DOHH2 (cell line): ENCODE measurements at regions not wholly inside any gene's neighbourhood (a gene's known extent, or its start where the extent isn't known, plus 50 kb on each side); places are given as distances from the start of the nearest gene placed in this dataset.

Experiments used
- H3F3A ChIP-seq: fragments of 200-600 bp; sonication (generic), shearing (Covaris generic); 2 replicates; pipeline ENCODE4 v1.6.0; 2016; ENCODE audit warnings: antibody characterized with exemption, mild to moderate bottlenecking; ENCODE audit not compliant: control insufficient read depth, insufficient read depth
- H3K27ac ChIP-seq: fragments of 200-600 bp; sonication (generic); 2 replicates; pipeline ENCODE4 v1.5.1; 2014; ENCODE audit warnings: low read depth, mild to moderate bottlenecking, low read length, moderate library complexity
- H3K27me3 ChIP-seq: fragments of 200-600 bp; sonication (generic); 2 replicates; pipeline ENCODE4 v1.6.1; 2014; ENCODE audit warnings: mild to moderate bottlenecking, low read length, mixed read lengths; ENCODE audit not compliant: control insufficient read depth
- H3K36me3 ChIP-seq: fragments of 200-600 bp; sonication (generic); 2 replicates; pipeline ENCODE4 v1.6.1; 2014; ENCODE audit warnings: mild to moderate bottlenecking, low read length, moderate library complexity, mixed read lengths; ENCODE audit not compliant: control insufficient read depth
- H3K4me1 ChIP-seq: fragments of 200-600 bp; sonication (generic); 2 replicates; pipeline ENCODE4 v1.6.1; 2014; ENCODE audit warnings: mild to moderate bottlenecking, low read length, mixed read lengths; ENCODE audit not compliant: control insufficient read depth
- H3K4me2 ChIP-seq: fragments of 200-600 bp; sonication (generic); 2 replicates; pipeline ENCODE4 v1.6.0; 2014; ENCODE audit warnings: mild to moderate bottlenecking, low read length, moderate library complexity
- H3K4me3 ChIP-seq: fragments of 200-600 bp; sonication (generic); 2 replicates; pipeline ENCODE4 v1.5.1; 2014; ENCODE audit warnings: mild to moderate bottlenecking, low read length, mixed read lengths
- H3K79me2 ChIP-seq: fragments of 200-600 bp; sonication (generic); 2 replicates; pipeline ENCODE4 v1.6.1; 2014; ENCODE audit warnings: mild to moderate bottlenecking, low read length, mixed read lengths; ENCODE audit not compliant: control insufficient read depth
- H3K9me2 ChIP-seq: fragments of 200-600 bp; sonication (generic); replicated peaks from 2 replicates; pipeline ENCODE4 v1.6.1; 2014; ENCODE audit warnings: mild to moderate bottlenecking, low read length, mixed read lengths; ENCODE audit not compliant: control insufficient read depth
- H3K9me3 ChIP-seq: fragments of 200-600 bp; sonication (generic); 2 replicates; pipeline ENCODE4 v1.6.1; 2014; ENCODE audit warnings: antibody characterized with exemption, low read length, mixed read lengths; ENCODE audit not compliant: control insufficient read depth, insufficient read depth
- H4K20me1 ChIP-seq: fragments of 200-600 bp; sonication (generic); 2 replicates; pipeline ENCODE4 v1.6.0; 2014; ENCODE audit warnings: low read depth, mild to moderate bottlenecking, antibody characterized with exemption, low read length, moderate library complexity; ENCODE audit not compliant: control insufficient read depth, insufficient read depth
- EZH2phosphoT487 ChIP-seq: fragments of 200-600 bp; sonication (generic); IDR thresholded peaks from 2 replicates; pipeline ENCODE4 v1.6.1; 2017; ENCODE audit warnings: borderline replicate concordance, mild to moderate bottlenecking, antibody characterized with exemption, low read length, moderate library complexity, mixed read lengths
- TF ChIP-seq, protein P1 (sequence below): fragments of 200-600 bp; sonication (generic); IDR thresholded peaks from one replicate; pipeline ENCODE4 v1.5.1; 2014; ENCODE audit warnings: antibody characterized with exemption, mild to moderate bottlenecking, low read depth, low read length; ENCODE audit not compliant: poor library complexity, severe bottlenecking

DNA sequence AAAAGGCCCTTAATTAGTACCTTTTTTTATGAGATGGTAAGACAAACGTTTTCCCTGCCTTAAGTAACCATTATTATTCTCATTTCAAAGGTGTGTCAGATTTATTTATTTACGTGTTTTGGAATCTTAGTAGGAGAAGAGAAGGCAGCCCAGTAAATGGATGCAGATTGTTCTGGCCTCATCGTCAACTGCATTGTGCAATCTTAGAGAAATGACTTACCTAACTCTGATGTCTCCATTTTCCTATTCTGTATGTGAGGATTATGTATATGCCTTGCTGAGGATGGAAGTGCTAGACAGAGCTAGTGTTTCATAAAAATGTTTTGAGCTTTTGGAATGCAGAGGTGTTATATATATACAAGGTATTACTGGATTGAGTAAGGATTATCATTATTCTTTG lies 97.0 kb upstream of the JAG1 start:
- no peaks in the 10 kb centered on the region for H3K36me3 ChIP-seq
- TF ChIP-seq EZH2phosphoT487 = no peak
- TF ChIP-seq, protein P1, sequence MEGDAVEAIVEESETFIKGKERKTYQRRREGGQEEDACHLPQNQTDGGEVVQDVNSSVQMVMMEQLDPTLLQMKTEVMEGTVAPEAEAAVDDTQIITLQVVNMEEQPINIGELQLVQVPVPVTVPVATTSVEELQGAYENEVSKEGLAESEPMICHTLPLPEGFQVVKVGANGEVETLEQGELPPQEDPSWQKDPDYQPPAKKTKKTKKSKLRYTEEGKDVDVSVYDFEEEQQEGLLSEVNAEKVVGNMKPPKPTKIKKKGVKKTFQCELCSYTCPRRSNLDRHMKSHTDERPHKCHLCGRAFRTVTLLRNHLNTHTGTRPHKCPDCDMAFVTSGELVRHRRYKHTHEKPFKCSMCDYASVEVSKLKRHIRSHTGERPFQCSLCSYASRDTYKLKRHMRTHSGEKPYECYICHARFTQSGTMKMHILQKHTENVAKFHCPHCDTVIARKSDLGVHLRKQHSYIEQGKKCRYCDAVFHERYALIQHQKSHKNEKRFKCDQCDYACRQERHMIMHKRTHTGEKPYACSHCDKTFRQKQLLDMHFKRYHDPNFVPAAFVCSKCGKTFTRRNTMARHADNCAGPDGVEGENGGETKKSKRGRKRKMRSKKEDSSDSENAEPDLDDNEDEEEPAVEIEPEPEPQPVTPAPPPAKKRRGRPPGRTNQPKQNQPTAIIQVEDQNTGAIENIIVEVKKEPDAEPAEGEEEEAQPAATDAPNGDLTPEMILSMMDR = no peak

DNA sequence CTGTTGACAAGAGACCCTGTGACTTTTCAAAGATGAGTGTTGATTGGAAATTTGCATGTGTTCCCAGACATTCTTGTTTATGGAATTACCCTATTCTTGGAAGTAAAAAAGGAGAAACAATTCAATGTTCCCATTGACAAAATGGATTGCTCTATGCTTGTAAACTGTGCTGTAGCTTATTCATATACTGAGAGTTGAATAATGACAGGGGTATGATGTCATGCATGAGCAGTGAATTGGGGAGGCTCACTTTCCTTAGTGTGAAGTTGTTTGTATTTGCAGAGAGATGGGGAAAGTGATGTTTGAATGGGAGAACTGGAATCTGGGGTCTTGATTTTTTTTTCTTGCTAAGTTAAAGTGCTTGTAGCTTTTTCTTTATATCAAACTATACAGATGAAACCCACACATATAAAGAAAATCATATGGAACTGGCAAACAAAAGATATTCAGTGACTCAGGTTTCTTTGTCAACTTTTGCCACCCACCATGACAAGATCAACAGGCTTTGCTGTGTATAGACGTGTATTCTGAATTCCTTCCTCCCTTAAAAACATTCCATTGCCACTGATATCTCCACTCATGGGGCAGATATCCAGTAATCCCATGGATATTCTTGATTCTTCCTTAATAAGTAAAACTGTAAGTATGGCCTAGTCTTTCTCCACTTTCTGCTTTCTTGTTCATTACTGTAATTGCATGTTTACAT lies 97.8 kb upstream of the JAG1 start:
- H3F3A ChIP-seq = no peaks in the 10 kb centered on the region
- H3K4me2 ChIP-seq = no peak overlapping the region
- H3K79me2 ChIP-seq = no peaks in the 10 kb centered on the region
- TF ChIP-seq, protein P1 = no peak
- no peak for TF ChIP-seq EZH2phosphoT487
- no peaks in the 10 kb centered on the region for H3K9me3 ChIP-seq
- no peak overlapping the region for H3K27ac ChIP-seq
- no peaks in the 10 kb centered on the region for H3K27me3 ChIP-seq
- no peaks in the 10 kb centered on the region for H3K36me3 ChIP-seq
- H3K9me2 ChIP-seq = no peaks in the 10 kb centered on the region
- H3K4me3 ChIP-seq = no peak overlapping the region
- no peaks in the 10 kb centered on the region for H3K4me1 ChIP-seq
- H4K20me1 ChIP-seq = no peaks in the 10 kb centered on the region

More for the DNA sequence above, 97.0 kb upstream of the JAG1 start:
- H3K4me2 ChIP-seq = no peak overlapping the region
- H3K4me3 ChIP-seq = no peak overlapping the region
- no peaks in the 10 kb centered on the region for H3K79me2 ChIP-seq
- no peaks in the 10 kb centered on the region for H3K9me2 ChIP-seq
- no peaks in the 10 kb centered on the region for H3K4me1 ChIP-seq
- no peaks in the 10 kb centered on the region for H3F3A ChIP-seq
- H3K9me3 ChIP-seq = no peaks in the 10 kb centered on the region
- H3K27ac ChIP-seq = no peak overlapping the region
- H3K27me3 ChIP-seq = no peaks in the 10 kb centered on the region
- H4K20me1 ChIP-seq = no peaks in the 10 kb centered on the region

DNA sequence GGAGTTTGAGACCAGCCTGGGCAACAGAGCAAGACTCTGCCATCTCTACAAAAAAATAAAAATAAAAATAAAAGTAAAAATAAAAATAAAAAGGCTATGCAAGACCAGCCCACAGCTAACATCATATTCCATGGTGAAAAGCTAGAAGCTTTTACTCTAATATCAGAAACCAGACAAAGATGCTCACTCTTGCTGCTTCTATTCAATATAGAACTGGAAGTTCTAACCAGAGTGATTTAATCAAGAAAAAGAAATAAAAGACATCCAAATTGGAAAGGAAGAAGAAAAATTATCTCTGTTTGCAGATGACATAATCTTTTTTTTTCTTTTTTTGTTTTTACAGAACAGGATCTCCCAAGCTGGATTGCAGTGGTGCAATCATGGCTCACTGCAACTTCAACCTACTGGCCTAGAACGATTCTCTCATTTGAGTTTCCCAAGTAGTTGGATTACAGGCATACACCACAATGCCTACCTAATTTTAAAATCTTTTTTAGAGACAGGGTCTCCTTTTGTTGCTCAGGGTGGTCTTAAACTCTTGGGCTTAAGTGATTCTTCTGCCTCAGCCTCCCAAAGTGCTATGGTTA lies 100.7 kb upstream of the JAG1 start:
- H3K9me2 ChIP-seq = no peaks in the 10 kb centered on the region
- no peaks in the 10 kb centered on the region for H3K9me3 ChIP-seq
- no peaks in the 10 kb centered on the region for H4K20me1 ChIP-seq
- H3K27ac ChIP-seq = no peak overlapping the region
- no peaks in the 10 kb centered on the region for H3K4me1 ChIP-seq
- TF ChIP-seq, protein P1 = no peak
- TF ChIP-seq EZH2phosphoT487 = no peak
- H3K36me3 ChIP-seq = no peaks in the 10 kb centered on the region
- no peak overlapping the region for H3K4me3 ChIP-seq
- no peak overlapping the region for H3K4me2 ChIP-seq
- H3K27me3 ChIP-seq = no peaks in the 10 kb centered on the region
- no peaks in the 10 kb centered on the region for H3F3A ChIP-seq
- H3K79me2 ChIP-seq = no peaks in the 10 kb centered on the region
